ENCODE measurements at regions not wholly inside any gene's neighbourhood (a gene's known extent, or its start where the extent isn't known, plus 50 kb on each side); places are given as distances from the start of the nearest gene placed in this dataset.
A peak's percentile ranks its signal among the peaks of the same experiment; 100 is the strongest.

- H2AFZ ChIP-seq = no peak overlapping the region
- peaks cover 3% of the 10 kb centered on the region for H3K27me3 Mint-ChIP-seq (ENCODE audit: insufficient read depth, low read depth, poor library complexity)
- H3K36me3 ChIP-seq (ENCODE audit: insufficient read depth) = no peaks in the 10 kb centered on the region
- DNase-seq (ENCODE audit: low spot score) (no peak), ATAC-seq (no peak)
- H3K27ac ChIP-seq (ENCODE audit: low read depth) = no peak overlapping the region
- H3K4me3 Mint-ChIP-seq = no peak overlapping the region
- no peaks in the 10 kb centered on the region for H3K79me2 ChIP-seq (replicated peaks; ENCODE audit: insufficient read depth)
- no peak overlapping the region for H3K4me2 ChIP-seq
- no peaks in the 10 kb centered on the region for H4K20me1 ChIP-seq (replicated peaks; ENCODE audit: insufficient read depth)
- H3K9me3 Mint-ChIP-seq = no peaks in the 10 kb centered on the region
- no peaks in the 10 kb centered on the region for H3K9me2 ChIP-seq (ENCODE audit: insufficient read depth)
- H3K27ac Mint-ChIP-seq = no peak overlapping the region
- no peaks in the 10 kb centered on the region for H3K4me1 ChIP-seq (ENCODE audit: insufficient read depth)
- H3F3A ChIP-seq (replicated peaks; ENCODE audit: low read depth) = no peaks in the 10 kb centered on the region
- no peaks in the 10 kb centered on the region for H3K36me3 Mint-ChIP-seq (ENCODE audit: low read depth)
- no peaks in the 10 kb centered on the region for H3K27me3 ChIP-seq (ENCODE audit: insufficient read depth)
- H3K4me3 ChIP-seq = no peak overlapping the region
- peaks cover 3% of the 10 kb centered on the region; the same call in 2 of the 3 replicates for H3K4me1 Mint-ChIP-seq
- TF ChIP-seq EZH2phosphoT487 (IDR thresholded peaks at IDR 0.05; ENCODE audit: unreplicated experiment) = no peak
- no peak for TF ChIP-seq ZNF114 (CRISPR knock-in tag; IDR thresholded peaks at IDR 0.05)
- TF ChIP-seq, protein P1, sequence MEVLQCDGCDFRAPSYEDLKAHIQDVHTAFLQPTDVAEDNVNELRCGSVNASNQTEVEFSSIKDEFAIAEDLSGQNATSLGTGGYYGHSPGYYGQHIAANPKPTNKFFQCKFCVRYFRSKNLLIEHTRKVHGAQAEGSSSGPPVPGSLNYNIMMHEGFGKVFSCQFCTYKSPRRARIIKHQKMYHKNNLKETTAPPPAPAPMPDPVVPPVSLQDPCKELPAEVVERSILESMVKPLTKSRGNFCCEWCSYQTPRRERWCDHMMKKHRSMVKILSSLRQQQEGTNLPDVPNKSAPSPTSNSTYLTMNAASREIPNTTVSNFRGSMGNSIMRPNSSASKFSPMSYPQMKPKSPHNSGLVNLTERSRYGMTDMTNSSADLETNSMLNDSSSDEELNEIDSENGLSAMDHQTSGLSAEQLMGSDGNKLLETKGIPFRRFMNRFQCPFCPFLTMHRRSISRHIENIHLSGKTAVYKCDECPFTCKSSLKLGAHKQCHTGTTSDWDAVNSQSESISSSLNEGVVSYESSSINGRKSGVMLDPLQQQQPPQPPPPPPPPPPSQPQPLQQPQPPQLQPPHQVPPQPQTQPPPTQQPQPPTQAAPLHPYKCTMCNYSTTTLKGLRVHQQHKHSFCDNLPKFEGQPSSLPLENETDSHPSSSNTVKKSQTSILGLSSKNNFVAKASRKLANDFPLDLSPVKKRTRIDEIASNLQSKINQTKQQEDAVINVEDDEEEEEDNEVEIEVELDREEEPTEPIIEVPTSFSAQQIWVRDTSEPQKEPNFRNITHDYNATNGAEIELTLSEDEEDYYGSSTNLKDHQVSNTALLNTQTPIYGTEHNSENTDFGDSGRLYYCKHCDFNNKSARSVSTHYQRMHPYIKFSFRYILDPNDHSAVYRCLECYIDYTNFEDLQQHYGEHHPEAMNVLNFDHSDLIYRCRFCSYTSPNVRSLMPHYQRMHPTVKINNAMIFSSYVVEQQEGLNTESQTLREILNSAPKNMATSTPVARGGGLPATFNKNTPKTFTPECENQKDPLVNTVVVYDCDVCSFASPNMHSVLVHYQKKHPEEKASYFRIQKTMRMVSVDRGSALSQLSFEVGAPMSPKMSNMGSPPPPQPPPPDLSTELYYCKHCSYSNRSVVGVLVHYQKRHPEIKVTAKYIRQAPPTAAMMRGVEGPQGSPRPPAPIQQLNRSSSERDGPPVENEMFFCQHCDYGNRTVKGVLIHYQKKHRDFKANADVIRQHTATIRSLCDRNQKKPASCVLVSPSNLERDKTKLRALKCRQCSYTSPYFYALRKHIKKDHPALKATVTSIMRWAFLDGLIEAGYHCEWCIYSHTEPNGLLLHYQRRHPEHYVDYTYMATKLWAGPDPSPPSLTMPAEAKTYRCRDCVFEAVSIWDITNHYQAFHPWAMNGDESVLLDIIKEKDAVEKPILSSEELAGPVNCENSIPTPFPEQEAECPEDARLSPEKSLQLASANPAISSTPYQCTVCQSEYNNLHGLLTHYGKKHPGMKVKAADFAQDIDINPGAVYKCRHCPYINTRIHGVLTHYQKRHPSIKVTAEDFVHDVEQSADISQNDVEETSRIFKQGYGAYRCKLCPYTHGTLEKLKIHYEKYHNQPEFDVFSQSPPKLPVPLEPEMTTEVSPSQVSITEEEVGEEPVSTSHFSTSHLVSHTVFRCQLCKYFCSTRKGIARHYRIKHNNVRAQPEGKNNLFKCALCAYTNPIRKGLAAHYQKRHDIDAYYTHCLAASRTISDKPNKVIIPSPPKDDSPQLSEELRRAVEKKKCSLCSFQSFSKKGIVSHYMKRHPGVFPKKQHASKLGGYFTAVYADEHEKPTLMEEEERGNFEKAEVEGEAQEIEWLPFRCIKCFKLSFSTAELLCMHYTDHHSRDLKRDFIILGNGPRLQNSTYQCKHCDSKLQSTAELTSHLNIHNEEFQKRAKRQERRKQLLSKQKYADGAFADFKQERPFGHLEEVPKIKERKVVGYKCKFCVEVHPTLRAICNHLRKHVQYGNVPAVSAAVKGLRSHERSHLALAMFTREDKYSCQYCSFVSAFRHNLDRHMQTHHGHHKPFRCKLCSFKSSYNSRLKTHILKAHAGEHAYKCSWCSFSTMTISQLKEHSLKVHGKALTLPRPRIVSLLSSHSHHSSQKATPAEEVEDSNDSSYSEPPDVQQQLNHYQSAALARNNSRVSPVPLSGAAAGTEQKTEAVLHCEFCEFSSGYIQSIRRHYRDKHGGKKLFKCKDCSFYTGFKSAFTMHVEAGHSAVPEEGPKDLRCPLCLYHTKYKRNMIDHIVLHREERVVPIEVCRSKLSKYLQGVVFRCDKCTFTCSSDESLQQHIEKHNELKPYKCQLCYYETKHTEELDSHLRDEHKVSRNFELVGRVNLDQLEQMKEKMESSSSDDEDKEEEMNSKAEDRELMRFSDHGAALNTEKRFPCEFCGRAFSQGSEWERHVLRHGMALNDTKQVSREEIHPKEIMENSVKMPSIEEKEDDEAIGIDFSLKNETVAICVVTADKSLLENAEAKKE (CRISPR knock-in tag; IDR thresholded peaks at IDR 0.05) = no peak
- TF ChIP-seq, protein P2, sequence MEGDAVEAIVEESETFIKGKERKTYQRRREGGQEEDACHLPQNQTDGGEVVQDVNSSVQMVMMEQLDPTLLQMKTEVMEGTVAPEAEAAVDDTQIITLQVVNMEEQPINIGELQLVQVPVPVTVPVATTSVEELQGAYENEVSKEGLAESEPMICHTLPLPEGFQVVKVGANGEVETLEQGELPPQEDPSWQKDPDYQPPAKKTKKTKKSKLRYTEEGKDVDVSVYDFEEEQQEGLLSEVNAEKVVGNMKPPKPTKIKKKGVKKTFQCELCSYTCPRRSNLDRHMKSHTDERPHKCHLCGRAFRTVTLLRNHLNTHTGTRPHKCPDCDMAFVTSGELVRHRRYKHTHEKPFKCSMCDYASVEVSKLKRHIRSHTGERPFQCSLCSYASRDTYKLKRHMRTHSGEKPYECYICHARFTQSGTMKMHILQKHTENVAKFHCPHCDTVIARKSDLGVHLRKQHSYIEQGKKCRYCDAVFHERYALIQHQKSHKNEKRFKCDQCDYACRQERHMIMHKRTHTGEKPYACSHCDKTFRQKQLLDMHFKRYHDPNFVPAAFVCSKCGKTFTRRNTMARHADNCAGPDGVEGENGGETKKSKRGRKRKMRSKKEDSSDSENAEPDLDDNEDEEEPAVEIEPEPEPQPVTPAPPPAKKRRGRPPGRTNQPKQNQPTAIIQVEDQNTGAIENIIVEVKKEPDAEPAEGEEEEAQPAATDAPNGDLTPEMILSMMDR (conservative IDR thresholded peaks at IDR 0.05; ENCODE audit: low read depth in 2 of 2) = peak in 1 of 2 experiments; percentile 19; a peak in 1 of 4 replicates
- TF ChIP-seq NANOG (IDR thresholded peaks at IDR 0.05; ENCODE audit: borderline replicate concordance) = no peak
- no peak for TF ChIP-seq ZNF331 (CRISPR knock-in tag; IDR thresholded peaks at IDR 0.05; ENCODE audit: low read depth)
Measured at GRCh38 chr16:9407206-9407758, 315.8 kb downstream of the HAPSTR1 start.
